Activated CD4-positive, alpha-beta T cell treated with anti-CD3 and anti-CD28 coated beads, Interleukin-2, amount 50 U/mL, for 24 hours (primary cell): ENCODE measurements at regions not wholly inside any gene's neighbourhood (a gene's known extent, or its start where the extent isn't known, plus 50 kb on each side); places are given as distances from the start of the nearest gene placed in this dataset.

Source experiments
- DNase-seq, 2 donors: peaks; one replicate each; pipeline ENCODE4 v3.0.0-alpha.2; 2020; ENCODE audit warnings: low read depth in 1 of 2, low spot score in 1 of 2

DNA sequence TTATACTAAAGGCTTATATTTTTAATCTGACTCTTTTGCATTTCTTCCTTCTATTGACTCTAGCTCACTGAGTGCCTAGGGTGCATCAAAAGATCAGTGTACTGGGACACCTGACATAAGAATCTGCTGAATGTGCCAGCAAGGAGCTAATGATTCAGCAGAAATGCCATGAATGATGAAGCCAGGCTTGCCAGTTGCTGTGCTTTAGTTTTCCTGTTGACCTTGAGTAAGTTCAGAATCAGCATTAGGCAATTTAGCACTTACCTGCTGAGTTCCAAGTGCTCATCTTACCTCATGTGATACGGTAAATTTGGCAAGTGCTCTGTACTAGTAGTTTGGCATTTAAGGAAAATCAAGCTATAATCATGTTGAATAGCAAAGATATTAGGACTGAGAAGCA lies 523.2 kb upstream of the B3GALT2 start:
- DNase-seq: no peak

DNA sequence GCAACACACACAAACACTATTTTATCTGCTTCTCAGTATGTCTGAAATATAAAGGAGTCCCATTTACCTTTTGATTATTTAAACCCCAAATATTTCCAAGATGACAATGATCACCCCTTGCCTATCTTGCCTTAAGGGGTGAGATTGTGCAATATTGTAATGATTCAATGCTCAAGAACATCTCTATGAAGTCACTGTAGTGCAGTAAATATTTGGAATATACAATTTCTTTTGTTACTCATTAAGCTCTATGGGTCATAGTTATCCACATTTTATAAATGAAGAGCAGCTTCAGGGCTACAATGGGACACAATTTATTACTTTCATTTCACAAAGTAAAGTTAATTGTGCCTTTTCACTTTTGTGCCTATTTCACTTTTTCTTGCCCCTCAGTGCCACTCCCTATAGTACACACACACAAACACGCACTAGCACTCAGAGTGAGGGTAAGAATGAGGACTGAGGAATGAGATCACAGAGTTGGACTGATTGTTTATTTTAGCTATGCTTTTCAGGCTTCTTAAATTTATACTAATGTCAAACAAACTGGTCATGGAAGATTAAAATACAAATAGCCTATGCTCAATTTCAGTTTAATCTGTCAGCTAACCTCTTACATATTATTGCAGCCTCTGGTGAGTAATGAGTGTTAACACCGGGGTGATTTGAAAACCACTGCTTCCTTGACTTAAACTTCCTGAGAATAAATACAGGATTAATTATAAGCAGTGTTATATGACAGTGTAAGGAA lies 521.0 kb upstream of the B3GALT2 start:
- DNase-seq: no peak

GRCh38 chr1:193706766-193707165 lies 520.4 kb upstream of the B3GALT2 start:
- no peak for DNase-seq

DNA sequence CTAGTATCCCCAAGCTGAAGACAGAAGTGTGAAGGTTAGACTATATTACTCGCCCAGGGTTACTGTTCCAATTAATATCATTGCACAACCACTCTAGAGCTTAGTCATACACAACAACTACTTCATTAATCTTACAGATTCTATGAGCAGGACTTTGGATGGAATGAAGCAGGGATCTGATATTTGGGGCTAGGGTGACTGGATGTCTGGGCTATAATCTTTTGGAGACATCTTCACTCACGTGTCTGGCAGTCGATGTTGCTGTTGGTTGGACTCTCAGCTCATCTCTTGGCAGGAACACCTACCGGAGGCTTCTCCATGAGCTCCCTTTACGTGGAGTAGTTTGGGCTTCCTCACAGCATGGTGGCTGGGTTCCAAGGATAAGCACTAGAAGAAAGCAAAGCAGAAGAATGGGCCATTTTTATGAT lies 519.2 kb upstream of the B3GALT2 start:
- no peak for DNase-seq

DNA sequence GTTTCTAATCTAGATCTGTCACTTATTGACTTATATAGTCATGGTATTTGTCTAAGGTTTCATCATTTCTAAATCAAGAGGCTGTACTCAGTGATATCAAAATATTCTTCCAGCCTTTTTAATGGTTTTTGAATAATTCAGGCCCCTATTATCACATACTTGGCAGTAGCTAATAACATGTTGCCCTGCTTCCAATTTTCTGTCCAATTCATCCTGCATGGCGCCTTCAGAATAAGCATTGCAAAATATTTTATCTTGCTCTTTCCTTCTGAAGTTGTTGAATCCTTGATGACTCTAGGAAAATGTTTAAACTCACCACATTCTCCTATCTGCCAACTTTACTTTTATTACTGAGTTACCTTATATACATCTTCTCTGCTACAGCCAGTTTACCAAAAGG lies 517.2 kb upstream of the B3GALT2 start:
- DNase-seq: no peak

GRCh38 chr1:193703121-193703520 lies 516.7 kb upstream of the B3GALT2 start:
- DNase-seq: no peak

DNA sequence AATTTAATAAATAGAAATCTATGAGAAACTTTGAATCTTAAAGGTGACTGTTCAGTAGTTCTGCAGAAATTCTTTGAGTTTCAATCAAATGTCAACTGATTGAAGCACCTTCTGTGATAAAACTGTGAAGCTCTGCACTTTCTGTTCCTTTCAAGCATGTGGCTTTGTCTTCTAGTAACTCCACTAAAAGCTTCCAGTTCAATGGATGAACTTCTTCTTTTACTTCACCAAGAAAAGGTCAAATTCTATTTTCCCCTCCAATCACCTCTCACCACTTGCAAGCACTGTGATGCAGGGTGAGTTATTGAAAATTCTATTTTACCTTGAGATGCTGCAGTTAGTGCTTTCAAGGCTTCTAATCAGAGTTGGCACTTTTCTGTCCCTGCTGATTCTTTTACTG lies 515.3 kb upstream of the B3GALT2 start:
- DNase-seq: no peak

DNA sequence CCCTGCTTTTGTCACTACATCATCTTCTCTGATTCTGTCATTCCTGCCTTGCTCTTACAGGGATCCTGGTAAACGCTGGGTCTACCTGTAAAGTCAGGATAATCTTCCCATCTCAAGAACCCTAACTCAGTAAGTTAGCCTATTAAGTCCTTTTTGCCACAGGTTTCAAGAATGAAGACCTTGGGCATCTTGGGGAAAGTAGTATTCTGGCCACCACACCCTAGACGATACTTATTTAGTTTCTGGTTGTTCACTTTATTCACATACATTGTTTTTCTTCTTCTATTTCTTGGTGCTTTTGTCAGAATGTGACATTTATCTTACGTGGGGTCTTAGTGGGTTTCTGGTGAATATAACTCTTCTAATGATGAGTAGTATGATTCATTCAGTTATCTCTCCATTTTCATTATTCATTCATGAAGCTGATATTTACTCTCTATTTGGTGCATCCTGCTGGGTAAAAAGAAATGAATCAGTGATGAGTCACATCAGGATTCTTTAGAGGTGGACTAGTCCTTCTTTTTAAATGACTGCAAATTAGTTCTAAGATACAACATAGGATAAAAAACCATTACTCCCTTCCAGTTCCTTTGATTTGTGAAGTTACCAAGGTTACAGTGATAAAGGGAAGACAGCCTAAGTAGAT lies 514.4 kb upstream of the B3GALT2 start:
- peak in 1 of 2 donors; percentile 7 for DNase-seq

DNA sequence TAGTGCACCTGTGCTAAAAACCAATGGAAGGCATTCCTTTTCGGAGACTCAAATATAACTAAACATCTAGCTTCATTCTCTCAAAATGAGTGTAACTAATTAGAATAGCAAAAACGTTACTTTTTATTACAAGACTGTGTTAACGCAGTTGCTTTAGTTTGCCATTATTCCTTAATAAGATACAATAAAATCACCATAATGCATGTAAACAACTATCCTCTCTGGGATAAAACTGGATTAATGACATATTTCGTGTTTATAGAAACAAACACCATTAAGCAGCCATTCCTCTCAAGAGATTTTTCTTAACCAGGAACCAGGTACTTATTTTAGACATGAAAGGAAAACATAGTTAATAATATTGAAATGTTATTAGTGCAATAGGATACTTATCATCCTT lies 512.8 kb upstream of the B3GALT2 start:
- no peak for DNase-seq

DNA sequence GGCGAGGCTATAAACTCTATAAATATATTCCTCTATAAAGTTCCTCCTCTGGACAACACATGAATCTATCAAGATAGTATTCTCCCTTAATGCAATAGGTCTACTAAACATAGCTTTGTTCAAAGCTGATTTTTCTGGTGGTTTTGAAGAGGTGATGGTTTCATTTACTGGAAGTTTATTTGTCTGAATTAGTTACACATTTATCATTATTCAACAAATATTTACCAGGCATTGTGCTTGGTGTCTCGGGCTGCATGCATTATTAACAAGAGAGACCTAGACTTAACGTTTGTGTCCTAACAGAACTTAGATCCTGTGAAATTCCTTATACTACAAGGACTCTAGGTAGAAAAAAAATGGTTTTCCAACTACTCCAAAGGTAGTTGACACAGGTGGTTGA lies 511.4 kb upstream of the B3GALT2 start:
- DNase-seq: no peak

- no peak for DNase-seq
These were observed 510.8 kb upstream of the B3GALT2 start for GRCh38 chr1:193697115-193697762.

DNA sequence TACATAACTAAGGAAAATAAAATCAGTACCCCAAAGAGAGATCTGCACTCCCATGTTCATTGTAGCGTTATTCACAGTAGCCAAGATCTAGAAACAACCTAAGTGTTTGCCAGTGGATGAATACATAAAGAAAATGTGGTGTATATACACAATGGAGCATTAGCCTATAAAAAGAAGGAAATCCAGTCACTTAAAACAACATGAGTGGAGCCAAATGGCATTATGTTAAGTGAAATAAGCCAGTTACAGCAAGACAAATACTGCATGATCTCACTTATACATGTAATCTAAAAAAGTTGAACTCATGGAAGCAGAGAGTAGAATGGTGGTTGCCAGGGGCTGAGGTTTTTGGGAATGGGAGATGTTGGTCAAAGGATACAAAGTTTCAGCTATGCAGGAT lies 508.3 kb upstream of the B3GALT2 start:
- DNase-seq: no peak

- no peak for DNase-seq
These were observed 499.6 kb upstream of the B3GALT2 start for GRCh38 chr1:193685986-193686385.

GRCh38 chr1:193681422-193681821 lies 495.0 kb upstream of the B3GALT2 start:
- no peak for DNase-seq

DNA sequence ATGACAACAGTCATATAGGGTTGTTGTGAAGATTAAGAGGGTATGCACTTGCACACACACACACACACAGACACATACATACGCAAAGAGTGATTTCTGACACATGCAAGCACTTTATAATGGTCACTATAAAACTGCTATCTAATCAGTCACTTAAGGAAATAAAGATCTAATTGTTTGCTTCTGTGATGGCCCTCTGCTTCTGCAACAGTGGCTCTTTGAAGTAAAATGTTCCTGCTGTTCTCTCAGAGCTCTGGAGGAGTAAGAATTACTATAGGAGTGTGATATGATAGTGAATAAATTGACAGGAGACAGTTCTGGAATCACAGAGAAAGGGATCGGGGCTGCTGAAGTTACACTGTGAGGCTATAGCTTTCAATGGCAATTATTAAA lies 494.5 kb upstream of the B3GALT2 start:
- no peak for DNase-seq

GRCh38 chr1:193680247-193680923 lies 494.0 kb upstream of the B3GALT2 start:
- no peak for DNase-seq

DNA sequence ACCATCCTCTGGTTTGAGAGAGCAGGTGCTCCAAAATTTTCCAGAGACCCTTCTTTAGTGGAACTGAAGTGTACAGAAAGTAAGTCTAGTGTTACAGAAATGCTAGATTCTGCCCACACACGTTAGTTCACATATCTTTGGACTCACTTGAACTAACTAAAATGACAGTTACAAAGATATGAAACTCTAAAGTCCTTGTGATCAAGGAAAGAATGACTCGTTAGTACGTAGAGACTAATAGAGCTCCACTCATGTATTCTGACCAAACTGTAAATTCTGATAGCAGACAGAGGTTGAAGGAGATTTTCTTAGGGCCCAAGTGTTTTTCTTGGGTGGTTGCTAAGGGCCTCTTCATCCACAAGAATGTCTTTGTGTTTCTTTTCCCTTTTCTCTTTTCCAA lies 491.5 kb upstream of the B3GALT2 start:
- no peak for DNase-seq

- no peak for DNase-seq
These were observed 490.7 kb upstream of the B3GALT2 start for GRCh38 chr1:193676996-193677549.

GRCh38 chr1:193674292-193674944 lies 488.0 kb upstream of the B3GALT2 start:
- no peak for DNase-seq

DNA sequence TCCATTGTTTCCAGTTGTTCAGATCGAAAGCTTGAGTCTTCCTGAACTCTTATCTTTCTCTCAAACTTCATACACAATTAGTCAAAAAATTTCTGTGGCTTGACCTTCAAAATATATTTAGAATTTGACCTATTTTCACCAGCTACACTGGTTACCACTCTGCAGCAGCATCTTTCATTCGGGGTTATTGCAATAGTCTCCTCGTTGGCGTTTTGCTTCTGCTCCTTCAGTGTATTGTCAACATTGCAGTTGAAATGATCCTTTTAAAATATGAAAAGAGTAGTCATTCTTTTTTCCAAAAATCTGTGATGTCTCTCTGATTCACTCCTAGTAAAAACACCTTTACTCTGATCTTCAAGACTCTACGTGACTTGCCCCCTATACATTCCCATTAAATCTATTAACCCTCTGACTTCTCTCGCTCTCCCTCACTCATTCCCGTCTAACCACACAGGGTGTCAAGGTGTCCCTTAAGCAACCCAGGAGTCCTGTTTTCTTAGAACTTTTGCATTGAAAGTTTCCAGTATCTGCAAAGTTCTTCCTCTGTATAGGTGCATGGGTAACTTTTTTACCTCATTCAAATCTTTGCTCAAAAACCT lies 480.2 kb upstream of the B3GALT2 start:
- DNase-seq: no peak

DNA sequence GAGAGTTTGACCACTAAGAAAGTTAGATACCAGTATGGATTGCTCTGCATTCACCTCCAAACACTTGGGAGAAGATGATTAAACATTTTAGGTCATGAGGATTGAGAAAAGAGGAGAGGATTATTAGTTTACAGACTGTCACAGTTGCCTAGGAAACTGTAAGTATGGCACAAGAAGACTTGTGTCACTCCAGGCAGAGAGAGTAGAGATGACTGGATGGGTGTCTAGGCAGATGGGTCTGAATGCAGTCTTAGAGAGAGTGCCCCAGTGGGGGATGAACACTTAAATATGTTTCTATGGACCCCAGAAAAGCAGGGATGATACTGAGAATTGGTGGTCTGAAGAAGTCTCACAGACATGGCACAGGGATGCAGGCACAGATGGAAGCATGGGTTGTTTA lies 477.6 kb upstream of the B3GALT2 start:
- no peak for DNase-seq
